ENCODE measurements at regions not wholly inside any gene's neighbourhood (a gene's known extent, or its start where the extent isn't known, plus 50 kb on each side); places are given as distances from the start of the nearest gene placed in this dataset.
"Not testable (repeated sequence)": the region's sequence is repeated elsewhere in the genome, so short reads cannot be mapped to it uniquely, and the experiment has no call there.

DNA sequence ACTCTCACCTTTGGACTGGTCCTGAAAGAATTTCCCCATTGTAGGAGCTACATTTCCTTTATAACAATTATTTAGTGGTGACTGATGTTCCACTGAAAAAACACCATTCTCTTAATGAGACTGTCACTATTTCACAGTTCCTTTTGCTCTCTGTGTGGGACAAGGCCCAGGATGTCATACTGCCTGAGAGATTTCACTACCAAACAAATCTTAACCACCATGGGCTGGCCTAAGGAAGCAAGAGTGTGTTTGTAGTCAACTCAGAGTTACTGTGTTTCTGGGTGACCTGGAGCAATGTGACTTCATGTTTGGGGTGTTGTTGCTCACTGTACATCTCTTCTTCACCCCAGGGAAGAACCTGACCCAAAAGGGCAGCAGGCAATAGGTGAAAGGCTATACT, 50.1 kb upstream of the ZNF608 start:
- no peak for DNase-seq

DNA sequence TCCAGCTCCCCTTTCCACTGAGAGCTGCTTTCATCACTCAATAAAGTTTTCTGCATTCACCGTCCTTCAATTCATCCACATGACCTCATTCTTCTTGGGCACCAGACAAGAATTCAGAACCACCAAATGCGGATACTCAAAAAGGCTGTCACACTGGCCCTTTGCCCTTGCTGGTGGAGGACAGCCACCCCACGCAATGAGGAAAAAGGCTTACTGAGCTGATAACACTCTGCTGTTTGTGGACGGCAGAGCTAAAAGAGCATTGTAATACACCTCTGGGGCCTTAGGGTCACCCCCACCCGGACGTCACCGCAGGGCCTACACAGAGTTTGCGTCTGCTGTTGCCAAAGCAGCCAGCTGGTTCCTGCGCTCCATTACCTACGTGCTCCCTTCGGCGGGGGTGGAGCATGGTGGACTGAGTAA, 51.2 kb upstream of the ZNF608 start:
- no peak for DNase-seq

DNA sequence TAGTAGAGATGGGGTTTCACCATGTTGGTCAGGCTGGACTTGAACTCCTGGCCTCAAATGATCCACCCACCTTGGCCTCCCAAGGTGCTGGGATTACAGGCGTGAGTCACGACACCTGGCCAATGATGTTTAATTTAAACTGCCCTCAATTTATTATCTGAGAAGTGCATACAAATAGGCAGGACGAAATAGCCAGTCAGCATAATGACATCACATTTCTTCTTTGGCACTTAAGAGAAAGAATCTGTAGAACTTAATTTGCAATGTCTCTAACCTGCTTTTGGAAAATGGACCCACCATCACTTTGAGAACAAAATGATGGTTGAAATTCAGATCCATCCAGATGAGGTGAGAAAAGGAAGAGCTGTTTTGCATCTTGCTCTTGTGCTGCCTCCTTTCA, 52.5 kb upstream of the ZNF608 start:
- DNase-seq: no peak

DNA sequence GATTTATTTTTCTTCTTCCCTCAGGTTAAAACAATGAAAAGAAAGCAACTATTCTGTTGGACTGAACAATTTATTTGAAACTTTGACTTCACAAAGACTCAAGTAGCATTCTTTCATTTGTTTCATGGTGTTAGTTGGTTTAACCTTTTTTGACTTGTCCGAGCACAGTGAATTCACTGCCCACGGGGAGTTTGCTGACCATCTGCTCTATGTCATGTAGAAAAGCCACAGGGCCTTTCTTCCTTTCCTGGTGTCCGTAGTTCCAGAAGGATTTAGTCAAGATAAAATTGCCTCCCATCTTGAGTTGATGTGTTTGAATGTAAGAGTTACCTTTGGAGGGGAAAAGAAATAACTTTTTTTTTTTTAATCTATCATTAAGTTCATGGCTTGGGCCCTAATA, 55.1 kb upstream of the ZNF608 start:
- DNase-seq: no peak

DNA sequence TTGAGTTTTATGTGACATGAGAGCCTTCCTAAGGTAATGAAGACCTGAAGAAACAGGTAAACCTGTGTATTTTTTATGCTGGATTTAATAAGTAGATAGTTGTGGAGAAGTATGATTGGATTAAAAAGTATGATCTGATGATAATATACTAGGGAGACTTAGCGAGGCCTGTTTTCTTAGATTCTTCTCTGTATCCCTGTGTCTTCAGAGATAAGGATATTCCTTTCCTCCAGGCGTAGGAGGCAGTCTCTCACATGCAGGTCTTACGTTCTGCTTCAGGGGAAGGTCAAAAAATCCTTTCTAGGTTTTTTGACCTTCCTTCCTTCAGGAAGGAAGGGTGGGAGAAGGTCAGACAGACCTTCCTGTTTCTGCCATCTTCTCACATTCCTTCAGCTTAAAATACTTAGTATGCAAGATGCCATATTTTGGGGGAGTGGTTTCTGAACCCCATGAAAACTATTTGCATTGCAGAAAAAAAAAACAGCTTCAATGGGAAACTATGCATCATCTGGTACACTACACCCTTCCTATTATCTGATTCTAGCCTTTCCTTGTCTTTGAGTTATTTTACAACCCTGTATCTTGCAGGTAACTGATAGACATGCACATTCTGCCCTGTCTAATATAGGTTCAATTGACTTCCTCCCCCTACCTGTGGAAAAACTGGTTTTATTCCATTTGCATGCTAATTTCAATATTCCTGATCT, 57.3 kb upstream of the ZNF608 start:
- no peak for DNase-seq

DNA sequence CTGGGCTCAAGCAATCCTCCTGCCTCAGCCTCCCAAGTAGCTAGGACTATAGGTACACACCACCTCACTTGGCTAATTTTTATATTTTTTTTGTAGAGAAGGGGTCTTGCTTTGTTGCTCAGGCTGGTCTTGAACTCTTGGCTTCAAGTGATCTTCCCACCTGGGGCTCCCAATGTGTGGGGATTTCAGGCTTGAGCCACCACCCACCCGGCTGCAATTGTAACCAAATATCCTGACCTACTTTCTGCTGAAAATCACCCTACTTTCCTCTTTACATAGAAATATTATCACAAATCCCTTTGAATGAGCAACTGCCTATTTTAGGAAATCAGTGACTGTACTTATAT, 59.6 kb upstream of the ZNF608 start:
- no peak for DNase-seq

DNA sequence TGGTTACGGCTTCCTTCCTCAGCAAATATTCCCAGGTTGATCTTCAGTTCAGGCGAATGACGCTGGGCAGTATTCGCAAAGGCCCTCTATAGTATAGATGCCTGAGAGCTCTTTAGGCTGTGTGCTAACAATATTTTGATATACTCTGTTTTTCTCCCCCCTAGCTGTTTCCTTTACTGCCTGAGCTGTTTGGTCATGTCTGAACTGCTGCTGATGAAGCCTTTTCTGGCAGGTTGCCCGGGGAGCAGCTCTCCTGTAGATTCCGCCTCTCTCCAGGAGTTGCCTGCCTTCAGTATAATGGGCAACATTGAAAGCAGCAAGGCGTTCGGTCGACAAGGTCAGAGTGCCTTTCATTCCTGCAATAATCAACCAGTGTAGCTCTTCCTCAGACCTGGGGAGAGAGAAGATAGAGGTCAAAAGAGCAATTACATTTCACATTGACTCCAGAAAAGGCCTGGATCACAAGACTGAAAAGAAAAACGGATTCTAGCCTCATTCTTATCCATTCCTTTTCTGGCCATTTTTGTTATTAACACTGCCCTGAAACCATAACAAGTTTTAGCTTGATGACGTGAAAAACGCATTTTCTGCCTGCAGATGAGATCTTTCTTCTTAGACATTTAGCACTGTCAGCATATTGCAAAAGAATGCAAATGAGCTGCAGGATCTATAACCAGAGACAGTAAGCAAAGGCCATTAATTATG, 60.1 kb upstream of the ZNF608 start:
- peak; percentile 91 for DNase-seq

DNA sequence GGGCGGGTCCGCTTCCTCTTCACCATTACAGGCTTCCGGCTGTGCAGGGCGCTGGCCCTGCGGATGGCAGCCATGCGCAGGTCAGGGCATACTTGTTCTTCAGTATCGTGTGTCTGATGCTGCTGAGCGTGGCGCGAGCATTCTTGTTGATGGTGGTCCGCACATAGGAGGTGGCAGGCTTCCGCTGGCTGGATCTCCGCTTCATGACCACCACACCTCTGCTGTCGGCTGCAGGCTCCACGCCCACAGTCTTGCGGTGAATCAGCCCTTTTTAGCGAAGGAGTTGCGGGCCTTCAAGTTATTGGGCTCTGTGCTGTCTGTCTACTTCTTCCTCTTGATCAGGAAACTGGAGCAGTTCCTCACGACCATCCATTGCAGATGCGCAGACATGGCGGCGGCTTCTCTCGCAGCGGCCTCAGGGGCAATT, 62.4 kb upstream of the ZNF608 start:
- DNase-seq: no peak

DNA sequence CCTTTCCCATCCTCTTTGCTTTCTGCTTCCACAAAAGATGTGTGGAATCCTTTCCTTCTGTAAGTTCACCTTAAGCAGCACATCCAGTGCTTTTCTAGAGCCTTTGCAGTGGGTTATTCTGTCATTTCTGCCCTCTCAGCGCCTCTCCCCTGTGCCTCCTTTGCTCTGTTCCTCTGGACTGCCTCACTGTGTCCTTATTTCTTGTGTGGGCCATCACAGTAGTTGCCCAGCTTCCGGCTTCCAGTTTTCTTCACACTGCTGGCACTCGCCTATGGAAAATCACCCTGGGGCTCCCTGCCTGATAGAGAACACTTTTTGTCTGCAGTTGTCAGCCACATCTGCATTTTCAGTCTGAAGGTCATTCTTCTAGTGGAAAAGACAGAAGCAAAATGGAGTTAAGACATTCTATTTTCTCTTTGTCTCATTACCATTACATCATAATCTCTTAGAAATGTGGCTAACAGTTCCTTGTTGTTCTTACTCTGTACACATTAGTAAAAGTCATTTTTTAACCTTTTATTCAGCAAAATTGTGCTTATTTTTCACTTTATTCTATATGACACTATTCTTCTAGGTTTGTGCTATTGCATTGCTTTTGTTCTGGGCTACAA, 64.1 kb upstream of the ZNF608 start:
- no peak for DNase-seq

DNA sequence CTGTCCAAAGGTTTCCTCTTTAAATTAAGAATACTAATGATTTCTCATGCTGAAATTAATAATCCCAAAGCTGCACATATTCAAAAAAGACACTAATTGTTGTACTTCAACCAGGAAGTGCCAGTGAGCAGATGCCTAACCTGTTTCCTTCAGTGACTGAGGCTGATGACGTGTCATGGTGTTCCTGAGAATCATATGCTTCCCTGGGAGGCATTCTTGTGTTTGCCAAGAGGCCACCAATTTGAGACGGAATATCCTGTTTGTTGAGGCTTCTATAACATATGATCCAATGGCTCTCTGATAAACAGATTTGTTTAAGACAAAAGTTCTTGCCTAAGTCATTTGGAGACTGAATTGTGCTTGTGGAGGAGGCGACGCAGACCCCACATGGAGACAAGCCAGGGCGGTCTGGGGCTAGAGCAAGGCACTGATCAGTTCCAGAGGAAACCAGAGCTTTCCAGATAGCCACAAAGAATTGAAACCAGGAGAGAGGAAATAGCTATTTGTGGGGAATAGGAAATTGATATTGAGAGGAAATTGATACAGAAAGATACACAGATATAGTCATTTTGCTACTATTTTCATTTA, 66.4 kb upstream of the ZNF608 start:
- no peak for DNase-seq

DNA sequence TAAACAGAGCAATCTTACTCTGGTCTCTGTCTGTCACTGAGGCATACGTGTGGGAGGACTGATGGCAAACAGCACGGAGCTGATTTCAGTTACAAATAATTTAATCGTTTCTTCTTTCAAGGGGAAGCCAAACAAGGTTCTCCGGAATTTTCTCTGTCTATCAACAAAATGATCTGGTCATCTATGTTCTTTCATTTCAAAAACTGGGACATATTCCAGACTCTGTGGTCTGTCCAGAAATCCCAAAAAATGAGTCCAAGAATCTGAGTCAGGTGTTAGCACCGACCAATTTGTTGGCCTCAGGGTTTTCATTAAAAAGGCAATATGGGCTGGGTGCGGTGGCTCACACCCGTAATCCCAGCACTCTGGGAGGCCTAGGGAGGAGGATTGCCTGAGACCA, 69.9 kb upstream of the ZNF608 start:
- no peak for DNase-seq

DNA sequence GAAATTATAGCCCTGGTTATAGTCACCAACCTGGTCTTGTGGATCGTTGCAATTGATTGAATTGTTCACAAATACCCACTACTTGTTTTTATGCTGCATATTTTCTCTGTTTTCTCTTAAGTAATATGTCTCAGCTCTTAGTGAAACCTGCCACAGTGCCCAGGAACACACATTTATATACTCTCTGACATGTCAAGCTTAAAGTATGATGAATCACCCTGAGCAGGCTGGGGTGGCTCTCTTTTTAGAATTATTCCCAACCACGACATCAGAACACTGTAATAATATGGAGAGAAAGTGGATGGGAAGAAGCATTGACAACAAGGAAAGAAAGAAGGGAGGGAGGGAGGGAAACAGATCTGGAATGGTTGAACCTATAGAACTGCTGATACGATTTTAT, 72.8 kb upstream of the ZNF608 start:
- DNase-seq: no peak

DNA sequence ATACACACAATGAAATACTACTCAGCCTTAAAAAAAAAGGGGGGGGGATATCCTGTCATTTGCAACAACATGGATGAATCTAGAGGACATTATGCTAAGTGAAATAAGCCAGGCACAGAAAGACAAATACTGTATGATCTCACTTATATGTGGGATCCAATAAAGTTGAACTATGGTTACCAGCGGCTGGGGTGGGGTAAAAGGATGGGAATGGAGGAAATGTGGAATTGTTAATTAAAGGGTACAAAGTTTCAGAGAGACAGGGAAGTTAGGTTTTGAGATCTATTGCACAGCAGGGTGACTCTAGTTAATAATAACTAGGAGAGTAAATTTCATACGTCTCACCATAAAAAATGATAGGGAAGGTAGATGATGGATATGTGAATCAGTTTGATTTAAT, 76.2 kb upstream of the ZNF608 start:
- DNase-seq: no peak

DNA sequence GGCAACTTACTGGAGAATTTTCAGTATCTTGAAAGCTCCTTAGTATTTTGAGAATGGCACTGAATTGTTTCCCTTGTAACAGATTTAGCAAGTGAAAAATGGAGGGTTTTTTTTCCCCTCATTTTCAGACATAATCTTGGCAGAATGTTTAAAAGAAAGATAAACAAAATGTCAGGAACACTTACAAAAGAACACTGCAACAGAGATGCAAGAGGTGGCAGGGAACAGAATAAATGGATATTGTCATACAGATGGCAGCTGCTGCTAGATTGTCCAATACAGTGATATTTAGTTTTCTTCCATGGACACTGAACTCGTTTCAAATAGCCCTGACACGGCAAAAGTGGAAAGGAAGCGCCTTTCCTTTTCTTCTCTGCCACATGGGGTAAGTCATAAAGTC, 76.9 kb upstream of the ZNF608 start:
- no peak for DNase-seq

DNA sequence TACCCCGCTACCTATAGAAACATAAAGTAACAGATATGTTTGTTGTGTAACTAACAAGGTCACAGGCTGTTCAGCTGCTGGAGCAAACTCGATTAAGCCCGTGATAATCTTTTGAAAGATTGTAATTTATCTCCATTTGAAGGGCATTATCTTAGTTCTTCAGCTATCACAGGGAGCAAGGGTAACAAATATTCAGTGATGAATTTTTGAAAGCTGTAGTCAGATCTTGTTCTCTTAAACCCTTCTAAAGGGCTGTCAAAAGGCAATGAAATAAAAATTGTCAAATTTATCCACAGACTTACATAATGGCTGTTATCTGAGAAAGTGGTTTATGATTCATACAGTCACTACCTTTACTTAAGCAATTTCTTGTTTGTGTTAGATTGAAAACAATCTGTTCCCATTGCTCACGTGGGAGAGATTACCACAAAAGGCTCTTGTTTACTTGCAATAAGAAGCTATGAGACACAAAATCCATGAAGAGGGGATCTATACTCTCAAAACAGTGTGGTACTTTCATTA, 78.3 kb upstream of the ZNF608 start:
- DNase-seq: no peak

DNA sequence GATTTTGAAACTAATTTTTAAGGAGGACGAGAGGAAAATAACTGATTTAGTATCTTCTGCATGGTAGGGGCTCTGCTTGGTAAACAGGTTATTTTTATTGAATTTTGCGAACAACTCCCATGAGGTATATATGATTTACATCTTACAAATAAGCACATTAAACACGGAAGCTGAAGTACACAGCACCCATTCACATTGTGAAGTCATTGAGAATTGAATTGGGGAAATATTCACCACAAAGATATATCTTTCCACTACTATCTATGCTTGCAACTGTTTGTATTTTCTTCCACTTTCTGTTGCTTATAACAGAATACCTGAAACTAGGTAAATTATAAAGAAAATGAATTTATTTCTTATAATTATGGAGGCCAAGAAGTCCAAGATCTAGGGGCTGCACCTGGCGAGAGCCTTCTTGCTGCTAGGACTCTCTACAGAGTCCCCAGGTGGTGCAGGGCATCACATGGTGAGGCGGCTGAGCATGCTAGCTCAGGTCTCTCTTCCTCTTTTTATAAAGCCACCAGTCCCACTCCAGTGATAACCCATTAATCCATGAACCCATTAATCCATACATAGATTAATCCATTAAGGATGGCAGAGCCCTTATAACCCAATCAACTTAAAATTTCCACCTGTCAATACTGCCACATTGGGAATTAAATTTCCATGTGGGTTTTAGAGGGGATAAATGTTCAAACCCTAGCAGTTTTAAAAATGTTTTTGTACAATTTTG, 79.0 kb upstream of the ZNF608 start:
- DNase-seq: no peak

DNA sequence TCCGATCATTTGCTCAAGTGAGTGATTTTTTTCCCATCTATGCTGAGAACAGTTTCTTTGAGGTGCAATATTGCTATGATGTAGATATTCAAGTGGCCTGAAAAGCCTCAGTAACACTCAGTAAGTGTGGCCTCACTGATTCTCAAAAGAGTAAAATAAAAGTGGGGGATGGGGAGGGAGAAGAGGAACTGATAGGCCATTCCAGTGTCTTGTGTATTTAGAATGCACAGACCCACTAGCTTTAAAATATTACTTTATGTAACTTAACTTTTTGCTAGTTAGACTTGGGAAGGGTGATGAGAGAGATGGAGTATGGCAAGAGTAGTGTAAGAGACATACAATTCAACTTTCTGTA, 79.5 kb upstream of the ZNF608 start:
- DNase-seq: no peak

DNA sequence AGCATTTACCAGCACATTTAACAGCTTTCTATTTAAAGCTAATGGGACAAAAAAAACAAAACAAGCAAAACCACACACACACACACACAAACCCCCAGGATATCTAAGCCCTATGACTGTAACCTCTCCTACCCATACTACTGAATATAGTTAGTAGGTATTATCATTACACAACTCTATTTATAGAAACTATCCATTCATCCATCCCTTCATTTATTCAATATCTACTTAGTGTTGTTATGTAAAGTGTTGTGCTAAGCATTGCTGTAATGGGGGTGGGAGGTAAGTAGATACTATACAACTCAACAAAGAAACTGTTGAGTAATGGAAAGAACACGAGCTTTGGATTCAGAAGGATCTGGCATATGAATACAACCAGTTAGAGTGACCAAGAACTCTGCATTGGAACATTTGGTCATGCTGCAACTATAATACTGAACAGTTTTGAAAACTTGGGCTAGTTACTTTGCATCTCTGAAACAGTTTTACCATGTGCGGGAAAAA, 82.3 kb upstream of the ZNF608 start:
- DNase-seq: no peak

DNA sequence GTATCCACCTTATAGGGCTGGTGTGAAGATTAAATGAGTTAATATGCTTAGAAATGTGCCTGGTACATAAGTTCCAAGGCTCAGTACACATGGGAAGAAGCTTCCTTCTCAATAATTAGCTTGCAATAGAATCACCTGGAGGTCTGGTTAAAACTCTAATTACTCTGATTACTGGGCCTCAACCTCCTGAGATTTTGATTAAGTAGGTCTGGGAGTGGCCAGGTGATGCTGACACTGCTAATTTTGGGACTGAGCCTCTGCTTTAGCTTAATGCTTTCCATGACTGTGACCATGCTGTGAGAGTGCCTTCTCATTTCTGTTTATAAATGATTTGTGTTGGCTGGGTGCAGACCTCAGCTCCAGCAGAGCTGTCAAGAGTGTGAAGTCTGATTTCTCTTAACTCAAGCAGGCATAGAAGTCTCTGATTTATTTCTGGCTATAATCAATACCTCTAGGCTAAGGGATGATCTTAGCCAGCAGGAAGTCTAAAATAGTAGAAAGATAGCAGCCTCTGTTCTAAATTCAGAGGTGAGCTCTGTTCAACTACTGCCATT, 85.3 kb upstream of the ZNF608 start:
- DNase-seq: no peak

DNA sequence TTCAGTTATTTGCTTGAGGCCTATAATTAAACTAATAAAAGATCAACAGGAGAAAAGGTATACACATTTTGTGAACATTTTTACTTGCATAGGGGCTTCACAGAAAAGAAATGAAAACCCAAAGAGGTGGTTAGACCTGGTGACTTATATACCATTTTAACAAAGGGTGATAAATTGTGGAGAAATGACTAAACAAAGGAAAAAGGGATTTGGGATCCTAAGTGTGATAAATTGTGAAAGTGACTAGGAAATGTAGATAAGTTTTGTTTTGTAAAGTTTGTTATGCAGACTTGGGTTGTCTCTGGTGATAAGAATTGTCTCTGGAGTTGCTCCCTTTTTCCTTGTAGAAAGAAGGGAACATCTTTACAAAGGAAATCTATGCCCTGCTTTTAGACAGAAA, 86.1 kb upstream of the ZNF608 start:
- no peak for DNase-seq

DNA sequence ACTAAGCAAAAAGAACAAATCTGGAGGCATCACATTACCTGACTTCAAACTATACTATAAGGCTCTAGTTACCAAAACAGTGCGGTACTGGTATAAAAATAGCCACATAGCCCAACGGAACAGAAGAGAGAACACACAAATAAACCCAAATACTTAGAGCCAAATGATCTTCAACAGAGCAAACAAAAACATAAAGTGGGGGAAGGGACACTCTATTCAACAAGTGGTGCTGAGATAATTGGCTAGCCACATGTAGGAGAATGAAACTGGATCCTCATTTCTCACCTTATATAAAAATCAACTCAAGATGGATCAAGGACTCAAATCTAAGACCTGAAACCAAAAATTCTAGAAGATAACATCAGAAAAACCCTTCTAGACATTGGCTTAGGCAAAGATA, 89.9 kb upstream of the ZNF608 start:
- DNase-seq: not testable (repeated sequence)

Data from left kidney (tissue), 1 donor.